ENCODE measurements at regions not wholly inside any gene's neighbourhood (a gene's known extent, or its start where the extent isn't known, plus 50 kb on each side); places are given as distances from the start of the nearest gene placed in this dataset.

DNA sequence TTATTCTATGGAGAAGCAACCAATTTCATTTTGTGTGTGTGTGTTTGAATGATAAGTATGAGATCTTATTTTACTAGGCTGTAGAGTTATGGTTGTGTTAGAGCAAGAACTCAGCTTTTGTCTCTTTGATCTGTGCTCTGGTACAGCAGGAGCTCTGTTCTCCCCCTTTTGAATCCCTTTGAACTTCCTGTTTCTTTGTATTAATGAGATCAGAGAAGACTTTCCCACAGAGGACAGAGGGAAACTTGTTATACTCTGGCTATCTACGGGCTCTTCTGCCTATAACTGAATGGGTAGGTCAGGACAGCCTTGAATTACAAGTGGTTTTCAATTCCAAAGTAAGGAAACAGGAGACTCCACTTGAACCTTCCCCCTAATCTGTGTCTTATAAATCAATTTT lies 1015.0 kb upstream of the RAG2 start:
- no peaks in the 10 kb centered on the region for H3K27me3 ChIP-seq (ENCODE audit: low read depth)
- TF ChIP-seq, protein P1, sequence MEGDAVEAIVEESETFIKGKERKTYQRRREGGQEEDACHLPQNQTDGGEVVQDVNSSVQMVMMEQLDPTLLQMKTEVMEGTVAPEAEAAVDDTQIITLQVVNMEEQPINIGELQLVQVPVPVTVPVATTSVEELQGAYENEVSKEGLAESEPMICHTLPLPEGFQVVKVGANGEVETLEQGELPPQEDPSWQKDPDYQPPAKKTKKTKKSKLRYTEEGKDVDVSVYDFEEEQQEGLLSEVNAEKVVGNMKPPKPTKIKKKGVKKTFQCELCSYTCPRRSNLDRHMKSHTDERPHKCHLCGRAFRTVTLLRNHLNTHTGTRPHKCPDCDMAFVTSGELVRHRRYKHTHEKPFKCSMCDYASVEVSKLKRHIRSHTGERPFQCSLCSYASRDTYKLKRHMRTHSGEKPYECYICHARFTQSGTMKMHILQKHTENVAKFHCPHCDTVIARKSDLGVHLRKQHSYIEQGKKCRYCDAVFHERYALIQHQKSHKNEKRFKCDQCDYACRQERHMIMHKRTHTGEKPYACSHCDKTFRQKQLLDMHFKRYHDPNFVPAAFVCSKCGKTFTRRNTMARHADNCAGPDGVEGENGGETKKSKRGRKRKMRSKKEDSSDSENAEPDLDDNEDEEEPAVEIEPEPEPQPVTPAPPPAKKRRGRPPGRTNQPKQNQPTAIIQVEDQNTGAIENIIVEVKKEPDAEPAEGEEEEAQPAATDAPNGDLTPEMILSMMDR (IDR thresholded peaks at IDR 0.05; ENCODE audit: borderline replicate concordance): no peak
- no peak for DNase-seq
- intact Hi-C loops (cut with micrococcal nuclease): no loop called here
- H3K4me1 ChIP-seq: no peaks in the 10 kb centered on the region
- H3K36me3 ChIP-seq: no peaks in the 10 kb centered on the region
- H3K4me3 ChIP-seq: no peak overlapping the region
- H3K27ac ChIP-seq (replicated peaks): no peak overlapping the region
- H3K9me3 ChIP-seq (replicated peaks): no peaks in the 10 kb centered on the region

- no peak for DNase-seq
- H3K9me3 ChIP-seq (replicated peaks): peaks cover 4% of the 10 kb centered on the region
- no peak overlapping the region for H3K4me3 ChIP-seq
- no peaks in the 10 kb centered on the region for H3K27me3 ChIP-seq (ENCODE audit: low read depth)
- H3K36me3 ChIP-seq: no peaks in the 10 kb centered on the region
- intact Hi-C loops (cut with micrococcal nuclease): no loop called here
- H3K4me1 ChIP-seq: no peaks in the 10 kb centered on the region
- H3K27ac ChIP-seq (replicated peaks): no peak overlapping the region
- TF ChIP-seq, protein P1 (IDR thresholded peaks at IDR 0.05; ENCODE audit: borderline replicate concordance): no peak
Observed at GRCh38 chr11:37612146-37612545, 1014.1 kb upstream of the RAG2 start.

DNA sequence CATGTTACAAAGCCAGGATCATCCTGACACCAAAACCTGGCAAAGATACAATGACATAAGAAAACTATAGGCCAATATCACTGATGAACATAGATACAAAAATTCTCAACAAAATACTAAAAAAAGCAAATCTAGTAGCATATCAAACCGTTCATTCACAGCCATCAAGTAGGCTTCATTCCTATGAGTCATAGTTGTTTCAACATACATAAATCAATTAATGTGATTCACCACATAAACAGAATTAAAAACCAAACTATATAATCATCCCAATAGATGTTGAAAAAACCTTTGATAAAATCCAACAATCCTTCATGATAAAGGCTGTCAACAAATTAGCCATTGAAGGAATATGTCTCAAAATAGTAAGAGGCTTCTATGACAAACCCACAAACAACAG lies 1007.2 kb upstream of the RAG2 start:
- TF ChIP-seq, protein P1 (IDR thresholded peaks at IDR 0.05; ENCODE audit: borderline replicate concordance): no peak
- no peak overlapping the region for H3K4me3 ChIP-seq
- no peaks in the 10 kb centered on the region for H3K27me3 ChIP-seq (ENCODE audit: low read depth)
- no peaks in the 10 kb centered on the region for H3K4me1 ChIP-seq
- H3K27ac ChIP-seq (replicated peaks): no peak overlapping the region
- H3K36me3 ChIP-seq: no peaks in the 10 kb centered on the region
- H3K9me3 ChIP-seq (replicated peaks): peaks cover 53% of the 10 kb centered on the region
- no peak for DNase-seq
- intact Hi-C loops (cut with micrococcal nuclease): no loop called here

GRCh38 chr11:37598381-37598780 lies 1000.3 kb upstream of the RAG2 start:
- Histone ChIP-seq H3K27ac (replicated peaks) (no peak overlapping the region), H3K4me3 (no peak overlapping the region), H3K4me1 (no peaks in the 10 kb centered on the region), H3K27me3 (ENCODE audit: low read depth) (no peaks in the 10 kb centered on the region), H3K9me3 (replicated peaks) (peaks cover 24% of the 10 kb centered on the region), H3K36me3 (no peaks in the 10 kb centered on the region)
- TF ChIP-seq, protein P1 (IDR thresholded peaks at IDR 0.05; ENCODE audit: borderline replicate concordance): no peak
- intact Hi-C loops (cut with micrococcal nuclease): no loop called here
- no peak for DNase-seq

DNA sequence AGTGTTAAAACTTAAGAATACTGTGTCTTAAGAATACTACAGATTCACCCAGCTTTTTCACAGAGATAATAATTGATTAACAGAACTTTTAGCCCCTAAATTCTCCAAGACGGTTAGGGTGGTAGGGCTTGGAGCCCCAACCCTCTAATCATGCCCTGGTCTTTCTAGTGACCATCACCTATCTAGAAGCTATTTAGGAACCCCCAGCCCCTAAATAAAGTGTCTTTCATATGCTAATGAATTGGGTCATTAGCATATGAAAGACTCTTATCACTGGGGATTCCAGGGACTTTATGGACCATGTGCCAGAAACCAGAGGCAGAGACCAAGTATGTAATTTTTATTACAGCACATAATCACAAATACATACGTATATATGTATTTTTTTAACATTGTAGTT lies 999.7 kb upstream of the RAG2 start:
- Histone ChIP-seq H3K9me3 (replicated peaks) (peaks cover 24% of the 10 kb centered on the region), H3K4me1 (no peaks in the 10 kb centered on the region), H3K27ac (replicated peaks) (no peak overlapping the region), H3K4me3 (no peak overlapping the region), H3K27me3 (ENCODE audit: low read depth) (no peaks in the 10 kb centered on the region), H3K36me3 (no peaks in the 10 kb centered on the region)
- intact Hi-C loops (cut with micrococcal nuclease): no loop called here
- TF ChIP-seq, protein P1 (IDR thresholded peaks at IDR 0.05; ENCODE audit: borderline replicate concordance): no peak
- DNase-seq: no peak

DNA sequence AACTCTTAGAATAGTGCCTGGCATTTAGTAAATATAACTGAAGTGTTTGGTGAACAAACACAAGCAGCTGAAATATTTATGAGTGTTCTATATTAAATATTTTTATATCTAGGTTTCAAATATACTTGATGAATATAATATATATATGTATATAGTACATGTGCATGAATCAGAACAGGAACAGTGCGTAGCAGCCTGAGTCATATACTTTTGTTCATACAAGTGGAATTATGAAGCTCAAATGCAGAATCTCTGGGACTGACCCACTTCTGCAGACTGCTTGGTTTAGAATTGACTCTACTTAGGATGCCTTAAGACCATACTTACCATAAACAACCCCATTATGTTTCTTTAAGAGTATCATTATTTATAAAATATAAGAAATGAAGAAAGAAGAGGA lies 997.8 kb upstream of the RAG2 start:
- Histone ChIP-seq H3K36me3 (no peaks in the 10 kb centered on the region), H3K9me3 (replicated peaks) (peaks cover 18% of the 10 kb centered on the region), H3K27ac (replicated peaks) (no peak overlapping the region), H3K4me1 (no peaks in the 10 kb centered on the region), H3K4me3 (no peak overlapping the region), H3K27me3 (ENCODE audit: low read depth) (no peaks in the 10 kb centered on the region)
- DNase-seq: no peak
- intact Hi-C loops (cut with micrococcal nuclease): no loop called here
- TF ChIP-seq, protein P1 (IDR thresholded peaks at IDR 0.05; ENCODE audit: borderline replicate concordance): no peak

All from left ventricle myocardium inferior (tissue), 1 donor.